ENCODE measurements at regions not wholly inside any gene's neighbourhood (a gene's known extent, or its start where the extent isn't known, plus 50 kb on each side); places are given as distances from the start of the nearest gene placed in this dataset.

DNA sequence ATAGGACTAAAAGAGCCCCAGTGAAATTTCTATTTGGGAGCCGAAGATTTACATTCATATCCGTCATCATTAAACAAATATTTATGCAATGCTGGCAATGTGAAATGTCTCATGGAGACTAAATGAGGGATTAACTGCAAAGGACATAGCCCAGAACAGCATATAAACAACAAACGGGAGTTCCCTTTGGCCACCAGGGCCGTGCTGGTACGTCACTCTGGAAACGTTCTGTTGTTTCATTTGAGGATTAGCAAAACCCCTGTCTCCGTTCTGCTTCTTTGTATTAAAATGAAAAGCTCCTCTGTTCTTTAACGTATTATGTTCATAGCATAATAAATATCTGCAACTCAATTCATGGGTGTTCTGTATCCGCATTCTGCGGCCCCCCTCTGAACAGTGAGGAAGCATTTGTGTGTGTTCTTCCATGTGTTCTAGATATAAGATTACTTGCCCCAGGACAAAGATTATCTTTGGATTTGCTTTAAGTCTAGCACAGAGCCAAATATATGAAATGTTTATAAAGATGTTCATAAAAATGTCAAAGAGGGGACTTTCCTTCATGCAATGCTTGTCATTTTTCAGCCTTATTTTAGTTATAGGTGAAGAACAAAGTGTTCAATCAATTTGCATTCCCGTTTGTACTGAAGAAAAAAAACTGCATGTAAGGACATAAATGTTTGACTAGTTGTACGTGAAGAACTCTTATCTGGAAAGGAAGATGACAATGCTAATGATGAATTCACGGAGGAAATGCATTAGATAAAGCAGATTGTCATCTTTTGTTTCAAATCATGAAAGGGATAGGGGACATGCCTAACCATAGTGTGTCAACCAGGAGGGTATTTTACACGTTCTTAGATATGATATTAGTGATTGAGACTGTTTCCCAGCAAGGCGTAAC, 90.0 kb upstream of the TNFAIP3 start:
- Histone ChIP-seq H3K4me1 (ENCODE audit: control insufficient read depth in 1 of 2, low read depth in 2 of 2) (no peaks in the 10 kb centered on the region), H3K36me3 (no peaks in the 10 kb centered on the region), H3K27ac (no peak overlapping the region), H3K4me3 (no peak overlapping the region), H3K27me3 (replicated peaks; ENCODE audit: insufficient read depth) (no peaks in the 10 kb centered on the region), H3K9me3 (no peaks in the 10 kb centered on the region)
- ATAC-seq (ENCODE audit: insufficient number of reproducible peaks, low FRiP score, low read depth) (no peak), DNase-seq (ENCODE audit: low spot score) (no peak)
- TF ChIP-seq, protein P1, sequence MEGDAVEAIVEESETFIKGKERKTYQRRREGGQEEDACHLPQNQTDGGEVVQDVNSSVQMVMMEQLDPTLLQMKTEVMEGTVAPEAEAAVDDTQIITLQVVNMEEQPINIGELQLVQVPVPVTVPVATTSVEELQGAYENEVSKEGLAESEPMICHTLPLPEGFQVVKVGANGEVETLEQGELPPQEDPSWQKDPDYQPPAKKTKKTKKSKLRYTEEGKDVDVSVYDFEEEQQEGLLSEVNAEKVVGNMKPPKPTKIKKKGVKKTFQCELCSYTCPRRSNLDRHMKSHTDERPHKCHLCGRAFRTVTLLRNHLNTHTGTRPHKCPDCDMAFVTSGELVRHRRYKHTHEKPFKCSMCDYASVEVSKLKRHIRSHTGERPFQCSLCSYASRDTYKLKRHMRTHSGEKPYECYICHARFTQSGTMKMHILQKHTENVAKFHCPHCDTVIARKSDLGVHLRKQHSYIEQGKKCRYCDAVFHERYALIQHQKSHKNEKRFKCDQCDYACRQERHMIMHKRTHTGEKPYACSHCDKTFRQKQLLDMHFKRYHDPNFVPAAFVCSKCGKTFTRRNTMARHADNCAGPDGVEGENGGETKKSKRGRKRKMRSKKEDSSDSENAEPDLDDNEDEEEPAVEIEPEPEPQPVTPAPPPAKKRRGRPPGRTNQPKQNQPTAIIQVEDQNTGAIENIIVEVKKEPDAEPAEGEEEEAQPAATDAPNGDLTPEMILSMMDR (IDR thresholded peaks at IDR 0.05) = no peak

DNA sequence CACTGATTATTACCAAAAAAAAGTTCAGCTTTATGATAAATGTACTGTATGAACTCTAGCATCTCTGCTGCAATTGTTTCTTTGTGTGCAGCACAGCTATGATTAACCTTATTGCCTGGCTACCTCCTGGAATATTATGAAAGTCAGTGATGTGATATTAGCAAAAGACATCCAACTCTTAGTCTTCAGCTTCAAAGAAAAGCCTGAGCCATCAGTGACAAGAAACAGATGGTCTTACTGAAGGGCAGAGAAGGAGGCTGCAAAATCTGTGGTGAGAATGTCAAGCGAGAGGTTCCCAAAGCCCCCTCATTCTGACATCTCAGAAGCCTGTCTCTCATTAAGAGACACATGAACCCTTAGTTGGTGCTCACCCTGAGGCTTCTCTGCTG, 89.4 kb upstream of the TNFAIP3 start:
- H3K4me1 ChIP-seq (ENCODE audit: control insufficient read depth in 1 of 2, low read depth in 2 of 2) = no peaks in the 10 kb centered on the region
- TF ChIP-seq, protein P1 (IDR thresholded peaks at IDR 0.05) = no peak

DNA sequence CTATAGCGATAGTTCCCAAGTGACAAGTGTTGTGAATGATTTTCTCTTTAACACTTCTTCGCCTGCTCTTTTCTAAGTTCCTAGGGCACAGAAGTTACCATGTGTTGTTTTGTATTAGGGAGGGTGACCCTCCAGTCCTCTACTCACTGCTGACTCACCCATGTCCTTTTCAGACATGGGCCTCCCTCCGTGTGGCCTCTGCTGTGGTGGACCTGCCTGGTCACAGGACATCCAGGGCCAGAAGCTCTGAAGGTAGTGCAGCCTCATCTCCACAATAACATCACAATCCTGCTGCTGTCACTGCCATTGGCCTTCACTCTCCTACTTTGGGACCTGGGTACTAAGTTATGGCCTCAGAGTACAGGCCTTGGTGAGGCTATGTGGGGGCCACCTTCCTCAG, 87.1 kb upstream of the TNFAIP3 start:
- Histone ChIP-seq H3K27ac (no peak overlapping the region), H3K4me1 (ENCODE audit: control insufficient read depth in 1 of 2, low read depth in 2 of 2) (no peaks in the 10 kb centered on the region), H3K27me3 (replicated peaks; ENCODE audit: insufficient read depth) (no peaks in the 10 kb centered on the region), H3K9me3 (no peaks in the 10 kb centered on the region), H3K4me3 (no peak overlapping the region), H3K36me3 (no peaks in the 10 kb centered on the region)
- TF ChIP-seq, protein P1 (IDR thresholded peaks at IDR 0.05) = no peak
- ATAC-seq (ENCODE audit: insufficient number of reproducible peaks, low FRiP score, low read depth) (no peak), DNase-seq (ENCODE audit: low spot score) (no peak)

More for the DNA sequence above, 89.4 kb upstream of the TNFAIP3 start:
- no peak overlapping the region for H3K4me3 ChIP-seq
- no peaks in the 10 kb centered on the region for H3K9me3 ChIP-seq
- H3K27me3 ChIP-seq (replicated peaks; ENCODE audit: insufficient read depth) = no peaks in the 10 kb centered on the region
- ATAC-seq (ENCODE audit: insufficient number of reproducible peaks, low FRiP score, low read depth) (no peak), DNase-seq (ENCODE audit: low spot score) (no peak)
- H3K27ac ChIP-seq = no peak overlapping the region
- H3K36me3 ChIP-seq = no peaks in the 10 kb centered on the region

DNA sequence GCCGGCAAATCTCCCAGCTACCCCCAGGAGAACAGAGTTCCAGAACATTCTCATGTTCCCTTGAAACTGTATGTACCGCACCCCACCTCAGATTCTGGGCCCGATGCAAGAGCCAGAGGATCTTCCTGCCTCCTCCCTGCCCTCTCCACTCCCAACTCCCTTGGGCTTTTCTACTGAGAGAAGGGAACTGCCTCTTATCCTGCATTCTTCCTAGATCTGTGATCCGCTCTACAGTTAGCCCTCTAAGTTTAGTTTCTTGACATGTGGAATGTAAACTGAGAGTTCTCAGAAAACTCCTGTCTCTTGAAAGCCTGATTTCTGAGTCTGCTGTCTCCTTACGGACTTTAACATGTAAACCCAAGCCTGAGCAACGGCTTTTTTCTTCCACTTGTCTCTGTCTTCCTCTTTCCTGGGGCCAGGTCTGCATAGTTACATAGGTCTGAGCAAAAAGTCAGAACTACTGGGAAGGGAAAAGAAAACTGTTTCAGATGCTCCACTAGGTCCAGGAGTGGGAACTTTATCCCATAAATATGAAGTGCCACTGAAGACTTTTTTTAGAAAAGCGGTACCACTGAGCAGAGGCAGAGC, 86.5 kb upstream of the TNFAIP3 start:
- Histone ChIP-seq H3K36me3 (no peaks in the 10 kb centered on the region), H3K27me3 (replicated peaks; ENCODE audit: insufficient read depth) (no peaks in the 10 kb centered on the region), H3K9me3 (no peaks in the 10 kb centered on the region), H3K4me3 (no peak overlapping the region), H3K4me1 (ENCODE audit: control insufficient read depth in 1 of 2, low read depth in 2 of 2) (no peaks in the 10 kb centered on the region), H3K27ac (no peak overlapping the region)
- ATAC-seq (ENCODE audit: insufficient number of reproducible peaks, low FRiP score, low read depth) (no peak), DNase-seq (ENCODE audit: low spot score) (no peak)
- TF ChIP-seq, protein P1 (IDR thresholded peaks at IDR 0.05) = no peak

DNA sequence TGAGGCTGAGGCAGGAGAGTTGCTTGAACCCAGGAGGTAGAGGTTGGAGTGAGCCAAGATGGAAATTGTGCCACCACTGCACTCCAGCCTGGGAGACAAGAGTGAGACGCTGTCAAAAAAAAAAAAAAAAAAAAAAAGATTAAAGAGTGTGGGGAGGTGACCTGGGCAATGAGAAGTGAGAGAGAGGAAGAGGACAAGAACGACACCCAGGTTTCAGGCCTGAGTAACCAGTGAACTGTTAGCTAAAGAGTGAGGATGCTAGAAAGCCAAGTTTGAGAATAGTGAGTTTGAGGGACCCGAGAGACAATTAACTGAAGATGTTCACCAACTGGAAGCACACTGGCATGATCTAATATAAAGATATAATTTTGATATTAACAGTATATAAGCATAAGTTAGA, 85.4 kb upstream of the TNFAIP3 start:
- Histone ChIP-seq H3K36me3 (no peaks in the 10 kb centered on the region), H3K27ac (no peak overlapping the region), H3K27me3 (replicated peaks; ENCODE audit: insufficient read depth) (no peaks in the 10 kb centered on the region), H3K4me3 (no peak overlapping the region), H3K4me1 (ENCODE audit: control insufficient read depth in 1 of 2, low read depth in 2 of 2) (no peaks in the 10 kb centered on the region), H3K9me3 (no peaks in the 10 kb centered on the region)
- no peak for DNase-seq (ENCODE audit: low spot score)
- ATAC-seq (ENCODE audit: insufficient number of reproducible peaks, low FRiP score, low read depth) = no peak
- TF ChIP-seq, protein P1 (IDR thresholded peaks at IDR 0.05) = no peak

Data from thoracic aorta (tissue), 2 donors.